PC-9 (cell line): ENCODE measurements at regions not wholly inside any gene's neighbourhood (a gene's known extent, or its start where the extent isn't known, plus 50 kb on each side); places are given as distances from the start of the nearest gene placed in this dataset.

ENCODE experiments used
- EZH2 ChIP-seq: fragments of 200-600 bp; sonication (generic); IDR thresholded peaks from 2 replicates; pipeline ENCODE4 v1.8.0; 2017; ENCODE audit warnings: antibody characterized with exemption, low read depth
- TF ChIP-seq, protein P1 (sequence below): fragments of 200-600 bp; sonication (generic); conservative IDR thresholded peaks from 2 replicates; pipeline ENCODE4 v1.6.1; 2017; ENCODE audit warnings: mixed run types, antibody characterized with exemption, mild to moderate bottlenecking, moderate library complexity

GRCh38 chr6:41471064-41471895, 74.9 kb upstream of the FOXP4 start:
- TF ChIP-seq, protein P1, sequence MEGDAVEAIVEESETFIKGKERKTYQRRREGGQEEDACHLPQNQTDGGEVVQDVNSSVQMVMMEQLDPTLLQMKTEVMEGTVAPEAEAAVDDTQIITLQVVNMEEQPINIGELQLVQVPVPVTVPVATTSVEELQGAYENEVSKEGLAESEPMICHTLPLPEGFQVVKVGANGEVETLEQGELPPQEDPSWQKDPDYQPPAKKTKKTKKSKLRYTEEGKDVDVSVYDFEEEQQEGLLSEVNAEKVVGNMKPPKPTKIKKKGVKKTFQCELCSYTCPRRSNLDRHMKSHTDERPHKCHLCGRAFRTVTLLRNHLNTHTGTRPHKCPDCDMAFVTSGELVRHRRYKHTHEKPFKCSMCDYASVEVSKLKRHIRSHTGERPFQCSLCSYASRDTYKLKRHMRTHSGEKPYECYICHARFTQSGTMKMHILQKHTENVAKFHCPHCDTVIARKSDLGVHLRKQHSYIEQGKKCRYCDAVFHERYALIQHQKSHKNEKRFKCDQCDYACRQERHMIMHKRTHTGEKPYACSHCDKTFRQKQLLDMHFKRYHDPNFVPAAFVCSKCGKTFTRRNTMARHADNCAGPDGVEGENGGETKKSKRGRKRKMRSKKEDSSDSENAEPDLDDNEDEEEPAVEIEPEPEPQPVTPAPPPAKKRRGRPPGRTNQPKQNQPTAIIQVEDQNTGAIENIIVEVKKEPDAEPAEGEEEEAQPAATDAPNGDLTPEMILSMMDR, result no peak
- TF ChIP-seq EZH2, result no peak
